SK-N-DZ (cell line): ENCODE measurements at regions not wholly inside any gene's neighbourhood (a gene's known extent, or its start where the extent isn't known, plus 50 kb on each side); places are given as distances from the start of the nearest gene placed in this dataset.

ENCODE experiments used
- DNase-seq: peaks from one replicate; pipeline ENCODE4 v3.0.0-alpha.2; 2015; ENCODE audit warnings: low spot score

DNA sequence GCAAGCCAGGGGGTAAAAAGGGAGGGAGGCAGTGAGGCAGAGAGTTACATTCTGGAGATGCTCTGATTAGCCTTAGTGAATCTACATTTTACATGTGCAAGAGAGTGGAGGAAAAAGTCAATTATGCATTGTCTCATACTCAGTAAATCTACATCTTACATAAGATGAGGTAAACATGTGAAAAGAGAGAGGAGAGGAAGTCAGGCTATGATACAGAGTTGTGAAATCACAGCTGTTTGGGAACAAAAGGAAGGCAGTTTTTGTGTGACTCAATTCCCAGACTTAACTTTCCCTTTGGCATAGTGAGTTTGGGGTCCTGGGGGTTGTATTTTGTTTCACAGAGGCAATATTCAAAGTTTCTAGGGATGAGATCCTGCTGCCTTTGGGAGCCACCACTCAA lies 67.8 kb downstream of the GP2 start:
- no peak for DNase-seq

DNA sequence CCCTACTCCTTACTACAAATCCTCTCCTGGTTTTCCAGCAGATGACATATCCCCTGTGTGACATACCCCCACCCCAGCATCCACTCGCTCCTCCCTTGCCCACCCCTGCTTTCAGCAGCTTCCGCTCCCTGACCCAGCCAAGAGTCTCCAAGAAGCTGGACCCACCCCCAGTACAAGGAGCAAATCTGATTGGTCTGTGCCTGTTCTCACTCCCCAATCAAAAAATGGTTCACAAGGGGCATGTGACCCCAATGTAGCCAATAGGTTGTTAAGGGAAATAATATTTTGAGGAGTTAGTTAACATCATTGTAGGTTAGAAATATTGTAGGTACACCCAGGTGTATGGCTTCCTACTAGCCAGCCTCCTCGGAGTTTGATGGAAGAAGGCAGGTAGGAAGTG lies 70.1 kb downstream of the GP2 start:
- DNase-seq: no peak

DNA sequence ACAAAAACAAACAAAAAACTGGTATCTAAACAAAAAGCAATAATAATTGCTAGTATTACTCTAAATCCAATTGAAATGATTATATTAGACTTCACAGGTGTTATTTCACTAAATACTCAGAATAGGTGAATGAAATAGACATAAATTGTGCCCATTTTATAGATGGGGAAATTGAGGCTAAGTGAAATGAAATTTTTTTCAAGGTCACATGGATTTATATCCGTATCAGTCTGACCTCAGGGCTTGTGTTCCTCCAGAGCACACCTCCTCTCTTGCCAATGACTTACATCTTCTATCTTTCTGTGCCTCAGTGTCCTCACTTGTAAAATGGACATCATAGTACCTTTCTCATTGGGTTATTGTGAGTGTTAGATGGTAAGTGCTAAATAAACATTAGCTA lies 72.3 kb downstream of the GP2 start:
- DNase-seq: no peak

DNA sequence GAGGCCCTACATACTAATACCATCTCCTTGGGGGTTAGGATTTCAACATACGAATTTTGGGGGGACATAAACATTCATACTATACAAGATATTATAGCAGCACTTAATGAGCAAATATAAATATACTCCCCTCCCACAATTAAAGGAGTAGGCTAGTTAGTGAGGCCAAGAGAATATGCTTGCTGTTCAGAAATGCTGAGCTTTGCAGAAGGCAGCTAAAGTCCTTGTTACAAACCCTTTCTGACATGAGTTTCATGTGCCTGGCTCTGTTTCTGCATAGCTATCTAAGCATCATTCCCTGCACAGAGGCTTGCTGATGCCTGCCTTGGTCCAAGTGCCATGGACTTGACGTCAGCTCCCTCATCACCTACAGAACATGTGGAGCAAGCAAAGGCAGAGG lies 73.5 kb downstream of the GP2 start:
- DNase-seq: no peak

DNA sequence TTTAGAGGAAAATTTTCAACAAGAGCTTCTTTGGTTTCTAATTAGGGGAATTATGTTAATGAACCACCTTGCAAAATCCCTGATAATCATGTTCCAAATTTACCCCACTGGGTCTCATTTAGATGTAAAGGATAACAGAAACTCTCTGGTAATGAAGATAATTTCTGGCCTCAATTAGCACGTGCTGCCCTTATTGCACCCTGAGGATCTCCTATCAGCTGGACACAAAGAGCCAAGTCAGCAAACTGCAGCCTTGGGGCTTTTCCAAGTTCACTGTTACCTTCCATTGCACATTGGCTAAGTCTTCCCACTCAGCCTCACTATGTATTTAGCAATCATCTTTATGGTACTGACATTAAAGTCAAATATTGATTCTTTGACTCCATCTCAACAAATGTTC lies 78.1 kb downstream of the GP2 start:
- DNase-seq: no peak

DNA sequence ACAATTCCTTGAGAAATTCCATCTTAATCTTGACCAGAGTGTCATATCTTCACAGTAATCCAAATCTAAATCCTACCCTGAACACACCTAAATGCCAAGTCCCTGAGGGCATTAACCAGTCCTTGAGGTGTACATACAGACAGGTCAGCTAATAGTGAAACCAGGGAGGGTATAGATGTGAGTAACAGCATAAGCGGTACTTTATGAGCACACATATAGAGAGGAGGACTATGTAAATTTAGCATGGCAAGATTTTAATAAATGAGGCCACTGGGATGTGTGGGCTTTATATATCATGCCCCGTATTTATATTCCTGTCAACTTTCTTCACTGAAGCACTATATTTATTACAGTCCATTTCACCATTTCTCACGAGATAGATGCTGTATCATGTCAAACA lies 80.2 kb downstream of the GP2 start:
- DNase-seq: no peak

DNA sequence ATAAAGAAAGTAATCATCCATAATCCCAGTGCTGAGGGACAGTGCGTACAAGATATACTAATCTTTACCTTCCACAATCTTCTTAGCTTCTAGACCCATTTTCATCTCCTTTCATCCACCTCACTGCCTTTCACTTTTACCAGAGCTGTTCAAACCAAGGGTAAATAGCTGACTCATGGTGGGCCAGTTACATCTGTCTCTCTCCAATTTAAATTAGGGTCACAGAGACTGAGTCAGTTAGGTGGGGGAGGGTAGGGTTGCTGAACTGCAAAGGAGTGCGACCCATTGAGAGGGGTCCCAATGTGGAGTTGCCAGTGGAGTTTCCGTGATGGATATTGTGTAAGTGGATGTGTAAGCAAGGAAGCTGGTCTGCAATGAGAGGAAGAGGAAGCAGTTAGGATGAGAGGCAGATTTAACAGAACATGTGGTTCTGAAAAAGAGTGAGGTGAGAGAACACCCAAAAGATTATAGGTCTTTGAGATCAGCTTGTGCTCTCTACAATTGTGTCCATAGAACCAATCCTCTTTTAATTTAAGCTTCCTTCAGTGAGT lies 83.5 kb downstream of the GP2 start:
- no peak for DNase-seq

DNA sequence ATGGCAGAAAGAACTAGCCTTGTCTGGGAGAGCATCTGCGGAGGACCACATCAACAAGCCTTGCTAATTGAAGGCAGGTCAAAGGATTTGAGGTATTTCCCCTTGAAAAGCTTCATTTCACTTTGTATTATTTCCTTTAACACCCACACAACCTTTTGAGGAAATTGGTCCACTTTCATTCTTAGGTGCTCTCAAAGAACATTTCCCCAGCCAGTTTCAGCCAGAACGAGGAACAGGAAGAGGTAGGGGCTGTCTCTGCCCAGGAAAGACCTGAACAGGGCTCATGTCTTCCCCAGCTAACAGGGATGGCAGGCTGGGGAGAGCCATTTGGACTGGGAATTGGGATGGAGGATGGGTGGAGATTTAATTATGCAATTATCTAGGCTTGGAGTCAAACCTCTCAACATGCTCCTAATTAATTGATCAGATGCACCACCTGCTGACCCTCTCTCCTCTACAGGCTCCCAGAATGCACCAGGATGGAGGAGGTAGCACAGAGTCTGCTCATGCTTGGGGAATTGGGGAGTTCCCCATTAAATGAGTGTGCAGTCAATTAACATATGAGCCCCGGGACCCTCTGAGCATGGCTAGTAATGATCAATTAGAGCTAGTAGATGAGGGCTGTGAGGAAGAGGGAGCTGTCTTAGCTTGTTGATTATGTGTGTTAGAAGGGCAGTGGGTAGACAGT lies 84.6 kb downstream of the GP2 start:
- peak; percentile 50 for DNase-seq

DNA sequence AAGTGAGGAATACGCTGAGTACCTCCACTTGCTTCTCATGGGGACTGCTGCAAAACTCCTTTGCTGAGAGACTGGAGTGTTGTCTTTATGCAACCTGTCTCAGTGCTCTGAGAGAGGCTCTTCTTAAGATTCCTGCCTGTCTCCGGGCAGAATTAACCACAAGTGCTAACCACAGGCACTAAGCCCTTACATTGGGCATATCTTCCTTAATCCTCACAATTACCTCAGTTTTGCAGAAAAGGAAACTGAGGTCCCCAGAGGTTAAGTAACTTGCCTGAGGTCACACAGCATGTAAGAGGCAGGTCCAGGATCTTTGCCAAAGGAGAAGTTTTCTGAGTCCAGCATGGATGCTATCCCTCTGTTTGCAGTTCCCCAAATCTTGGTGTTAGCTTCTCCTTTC lies 86.0 kb downstream of the GP2 start:
- DNase-seq: no peak

DNA sequence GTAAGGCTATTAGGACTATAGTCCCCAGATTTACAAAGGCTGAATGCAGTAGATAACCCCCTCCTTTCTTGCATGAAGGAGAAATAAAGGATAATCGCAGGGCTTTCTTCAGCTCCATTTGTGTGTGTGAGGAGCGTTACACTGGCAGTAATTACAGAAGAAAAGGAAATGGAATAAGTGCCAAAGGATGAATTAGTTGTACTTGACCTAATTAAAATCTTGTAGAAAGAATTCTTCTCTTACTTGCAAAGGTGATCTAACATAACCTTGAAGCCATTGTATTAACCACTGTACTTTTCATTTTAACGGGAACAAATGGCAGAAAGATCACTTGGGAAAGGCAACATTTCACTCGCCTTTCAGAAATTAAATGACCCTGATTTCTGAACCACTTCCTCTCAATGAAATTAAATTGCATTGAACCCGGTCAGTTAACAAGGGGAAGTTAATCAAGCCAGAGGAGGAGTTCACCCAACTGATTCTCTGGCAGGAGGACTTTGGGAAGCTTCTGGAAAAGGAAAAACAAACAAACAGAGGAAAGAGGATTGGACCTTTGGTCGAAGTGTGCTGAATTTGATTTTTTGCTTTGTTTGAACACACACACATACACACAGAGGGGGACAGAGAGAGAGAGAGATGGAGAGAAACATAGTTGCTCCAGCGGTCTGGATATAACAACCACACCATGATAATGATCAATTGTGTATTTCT lies 90.6 kb downstream of the GP2 start:
- DNase-seq: no peak

DNA sequence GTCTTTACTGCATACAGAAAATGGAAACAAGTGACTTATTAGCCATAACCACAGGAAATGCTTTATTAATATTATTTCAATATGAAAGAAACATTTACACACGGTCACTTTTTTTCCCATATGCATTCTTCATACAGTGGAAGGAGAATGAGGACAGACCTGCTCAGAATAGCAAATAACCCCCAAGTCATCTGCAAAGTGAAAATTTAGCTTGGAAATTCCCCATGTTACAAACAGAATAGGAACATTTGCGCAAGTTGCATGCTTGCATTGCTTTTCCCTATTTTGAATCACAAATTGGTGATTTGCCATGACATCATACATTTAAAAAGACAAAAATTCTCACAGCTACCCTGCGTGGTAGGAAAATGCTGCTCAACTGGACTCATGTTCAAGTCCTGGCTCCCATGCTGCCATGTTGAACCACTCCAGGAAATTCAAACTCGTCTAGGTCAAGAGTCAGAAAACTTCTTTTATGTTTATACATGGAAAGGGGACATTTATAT lies 102.0 kb downstream of the GP2 start:
- DNase-seq: no peak

DNA sequence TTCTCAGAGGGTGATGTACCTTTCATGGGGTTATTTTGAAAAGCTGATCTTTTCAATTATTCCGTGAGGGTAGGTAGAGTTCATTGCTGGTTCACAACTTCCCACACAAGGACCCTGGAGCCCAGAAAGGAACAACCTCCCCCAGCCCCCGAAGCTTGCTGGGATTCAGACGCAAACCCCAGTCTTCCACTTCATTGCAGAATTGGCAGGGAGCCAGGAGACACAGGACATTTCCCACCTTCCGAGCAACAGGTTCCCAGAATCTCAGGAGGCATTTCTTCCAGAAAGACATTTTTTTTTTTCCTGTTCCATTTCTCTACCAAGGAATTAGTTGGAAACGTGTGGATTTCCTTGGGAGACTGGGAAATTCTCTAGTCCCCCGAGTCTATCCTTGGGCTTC lies 106.1 kb downstream of the GP2 start:
- DNase-seq: no peak

DNA sequence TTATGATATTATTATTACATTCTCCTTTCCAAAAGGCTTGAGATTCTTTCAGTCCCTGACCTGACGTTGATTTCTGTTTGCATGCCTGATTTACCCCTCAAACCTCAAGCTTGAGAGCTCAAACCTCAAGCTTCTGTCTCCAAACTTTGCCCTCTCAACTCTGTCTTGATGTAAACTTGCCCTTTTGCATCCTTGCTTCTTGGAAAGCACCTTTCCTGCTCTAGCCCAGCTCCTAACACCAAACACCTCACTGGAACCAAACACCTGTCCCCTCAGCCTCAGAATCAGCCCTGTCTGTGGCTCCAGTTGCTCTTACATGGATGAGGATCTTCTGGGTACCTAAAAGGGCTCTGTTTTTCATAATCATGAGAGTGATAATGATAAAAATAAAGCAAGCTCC lies 109.2 kb downstream of the GP2 start:
- DNase-seq: no peak

DNA sequence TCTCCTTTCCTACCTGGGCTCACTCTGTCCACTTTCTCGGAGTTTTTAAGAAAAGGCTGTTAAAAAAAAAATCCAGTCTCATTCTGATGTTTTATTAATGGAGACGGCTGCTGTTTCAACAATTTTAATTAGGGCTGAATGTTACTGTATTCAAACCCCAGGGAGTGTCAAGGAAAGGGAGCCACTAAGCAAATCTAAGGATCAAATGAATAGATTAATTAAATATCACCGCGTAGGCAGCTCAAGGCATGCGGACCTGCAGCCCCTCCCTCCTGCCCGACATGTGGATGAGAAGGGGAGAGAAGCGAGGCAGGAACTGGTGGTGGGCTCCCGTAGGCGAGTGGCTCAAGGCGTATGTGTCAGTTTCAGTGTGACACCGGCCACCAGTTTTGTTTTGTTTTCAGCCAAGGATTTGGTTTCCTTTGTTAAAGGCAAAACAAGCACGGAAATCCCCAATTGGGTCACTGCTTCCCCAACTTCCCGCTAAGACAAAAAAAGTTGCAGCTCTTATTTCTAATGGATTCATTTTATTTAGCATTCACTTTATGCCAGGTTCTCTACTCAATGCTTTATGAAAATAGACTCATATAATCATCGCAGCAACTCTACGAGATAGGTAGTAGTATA lies 110.6 kb downstream of the GP2 start:
- no peak for DNase-seq

DNA sequence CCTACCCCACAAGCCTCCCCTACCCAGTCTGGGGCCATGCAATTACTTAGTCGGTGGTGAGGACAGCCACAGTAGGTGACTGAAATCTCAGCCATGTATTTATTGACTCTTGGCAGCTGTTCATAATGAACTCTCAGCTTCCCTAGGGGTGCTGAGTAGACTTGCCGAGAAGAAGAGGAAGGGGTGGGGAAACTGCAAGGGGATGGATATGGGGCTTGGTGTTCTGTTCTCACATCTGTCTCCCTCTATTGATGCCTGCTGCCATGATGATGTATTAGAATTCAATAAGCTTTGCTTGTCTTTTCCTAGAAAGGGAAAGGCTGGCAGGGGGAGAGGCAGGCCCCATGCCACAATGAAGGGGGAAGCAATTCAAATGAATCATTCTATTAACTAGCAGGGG lies 112.9 kb downstream of the GP2 start:
- DNase-seq: no peak

DNA sequence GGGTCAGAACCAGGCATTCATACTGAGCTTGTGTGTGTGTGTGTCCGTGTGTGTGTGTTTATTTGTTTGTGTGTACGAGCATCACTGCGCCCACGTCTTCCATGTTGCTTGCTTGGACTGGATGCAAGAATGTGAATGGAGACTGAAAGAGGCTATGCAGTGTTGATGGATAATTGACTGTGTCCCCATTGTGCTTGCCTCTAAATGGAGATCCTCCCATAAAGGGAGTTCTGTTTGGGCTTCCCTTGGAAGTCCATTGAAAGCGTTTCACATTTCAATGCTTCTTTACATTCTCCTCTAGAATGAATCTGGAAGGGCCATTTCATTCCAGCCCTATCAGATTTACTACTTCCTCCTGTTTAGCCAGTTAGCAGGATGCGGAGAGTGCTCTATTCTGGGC lies 124.0 kb downstream of the GP2 start:
- DNase-seq: no peak

DNA sequence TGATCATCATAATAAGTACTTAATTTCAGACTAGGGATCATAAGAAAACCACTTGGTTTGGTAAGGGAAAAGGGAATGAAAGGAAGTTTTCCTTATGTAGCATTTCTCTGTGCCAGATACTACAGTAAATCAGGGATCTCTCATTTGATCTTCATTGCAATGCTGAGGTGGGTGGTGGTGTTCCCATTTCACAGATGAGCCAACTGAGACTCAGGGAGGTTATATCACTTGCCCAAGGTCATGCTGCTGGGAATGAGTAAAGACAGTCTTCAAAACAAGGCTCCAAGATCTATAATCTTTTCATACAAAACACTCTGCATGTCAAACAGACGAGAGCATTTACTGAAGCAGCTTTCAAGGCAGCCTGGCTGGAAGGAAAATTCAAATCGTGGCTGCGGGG lies 124.6 kb downstream of the GP2 start:
- no peak for DNase-seq

DNA sequence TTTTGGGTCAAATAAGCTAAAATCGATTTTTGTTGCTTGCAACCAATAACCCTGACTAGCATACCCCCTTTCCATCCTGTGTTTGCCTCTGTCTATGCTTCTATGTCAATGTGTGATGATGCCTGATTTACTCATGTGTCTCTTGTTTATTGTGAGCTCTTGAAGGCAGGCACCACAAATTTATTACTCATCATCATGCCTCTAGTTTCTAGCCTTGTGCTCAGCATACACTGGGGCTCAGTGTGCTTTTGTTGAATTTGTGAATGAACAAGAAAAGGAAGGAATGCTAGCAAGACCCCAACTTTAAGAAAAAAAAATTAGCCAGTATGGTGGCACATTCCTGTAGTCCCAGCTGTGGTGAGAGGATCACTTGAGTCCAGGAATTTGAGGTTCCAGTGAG lies 119.1 kb upstream of the GPR139 start:
- no peak for DNase-seq

DNA sequence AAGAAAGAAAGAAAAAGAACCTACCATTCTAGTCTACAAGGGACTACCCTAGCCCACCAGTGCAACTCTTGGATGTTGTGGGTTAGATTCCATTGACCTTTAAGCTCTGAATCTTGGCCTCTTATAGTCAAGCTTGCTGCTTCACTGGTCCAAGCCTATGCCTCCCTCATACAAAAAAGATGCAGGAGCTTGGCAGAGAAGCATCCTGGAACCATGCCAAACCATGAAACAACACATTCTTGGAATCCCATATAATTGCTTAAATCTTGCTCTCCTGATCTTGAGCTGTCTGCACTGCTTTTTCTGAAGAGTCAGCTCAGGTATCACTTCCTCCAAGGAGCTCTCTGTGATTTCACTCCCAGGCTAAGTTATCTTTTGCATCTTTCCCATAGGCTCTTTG lies 117.9 kb upstream of the GPR139 start:
- DNase-seq: no peak

DNA sequence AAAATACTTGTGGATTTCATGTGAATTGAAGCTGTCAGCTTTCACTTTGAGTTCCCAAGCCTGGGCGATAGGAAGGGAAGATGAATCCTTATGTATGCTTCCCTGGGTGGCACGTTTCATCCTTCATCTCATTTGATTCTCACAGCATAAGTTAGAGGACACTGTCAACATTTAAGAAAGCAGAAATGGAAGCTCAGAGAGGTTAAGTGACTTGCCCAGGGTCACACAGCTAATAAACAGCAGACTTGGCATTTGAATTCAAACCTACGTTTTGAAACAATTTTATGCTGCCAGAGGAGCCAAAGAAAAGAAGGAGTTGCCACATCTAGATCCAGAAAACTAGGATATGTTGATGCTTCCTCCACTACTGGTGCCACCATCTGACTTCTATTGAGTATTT lies 108.3 kb upstream of the GPR139 start:
- no peak for DNase-seq

DNA sequence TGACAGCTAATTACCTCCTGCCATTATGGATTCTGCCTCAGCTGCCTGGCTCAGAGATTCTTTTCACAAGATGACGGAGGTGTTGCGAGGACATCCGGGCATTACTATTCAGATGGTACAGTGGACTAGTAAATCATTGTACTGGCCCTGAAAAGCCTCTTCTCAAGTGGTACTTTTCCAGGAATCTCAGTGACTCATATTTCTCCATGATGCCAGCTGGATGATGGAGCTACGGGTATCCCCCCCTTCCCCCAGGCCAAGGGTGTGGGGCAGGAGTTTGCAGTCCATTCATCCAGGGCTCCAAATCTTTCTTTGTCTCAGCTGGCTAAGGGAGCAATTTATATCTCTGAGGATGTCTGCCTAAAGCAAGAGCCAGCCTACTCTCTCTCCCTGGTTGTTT lies 107.7 kb upstream of the GPR139 start:
- no peak for DNase-seq

DNA sequence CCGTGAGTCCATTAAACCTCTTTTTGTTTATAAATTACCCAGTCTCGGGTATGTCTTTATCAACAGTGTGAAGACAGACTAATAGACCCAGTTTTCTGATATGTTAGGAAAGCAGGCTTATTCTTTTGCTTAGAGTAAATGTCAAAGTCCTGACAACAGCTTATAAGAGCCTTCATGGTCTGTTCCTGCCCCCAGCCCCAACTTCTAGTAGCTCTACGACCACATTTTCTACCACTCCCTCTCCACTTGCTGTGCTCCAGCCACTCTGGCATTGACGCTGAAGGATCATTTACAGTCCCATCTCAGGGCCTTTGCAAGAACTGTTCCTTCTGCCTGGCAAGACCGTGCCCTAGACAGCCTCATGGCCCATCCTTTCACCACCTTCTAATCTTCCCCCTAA lies 104.6 kb upstream of the GPR139 start:
- no peak for DNase-seq

DNA sequence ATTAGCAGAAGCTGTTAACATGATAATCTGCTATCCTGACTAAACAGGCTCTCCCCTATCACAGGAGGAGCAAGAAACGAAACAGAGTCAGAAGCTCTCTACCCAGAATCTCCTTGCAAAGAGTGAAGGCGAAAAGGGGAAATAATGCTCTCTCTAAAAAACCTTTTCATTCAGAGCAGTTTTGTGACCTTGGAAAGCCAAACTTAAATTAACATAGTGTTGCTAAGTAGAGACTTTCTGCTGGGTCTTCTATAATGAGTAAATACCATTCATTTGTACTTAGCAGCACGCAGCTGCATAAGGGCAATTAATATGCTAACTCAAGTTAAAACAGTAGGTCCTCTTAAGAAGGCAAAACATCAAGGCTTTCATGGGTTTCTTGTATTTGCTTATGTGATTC lies 101.7 kb upstream of the GPR139 start:
- no peak for DNase-seq
